HCT116 (cell line): ENCODE measurements at regions not wholly inside any gene's neighbourhood (a gene's known extent, or its start where the extent isn't known, plus 50 kb on each side); places are given as distances from the start of the nearest gene placed in this dataset.

Experiments
- ATAC-seq: fragments of 200-7000 bp; cut with Tn5 transposase; 2 replicates; pipeline ENCODE4 v1.9.1; 2020; ENCODE audit warnings: mild to moderate bottlenecking, moderate library complexity
- BruUV-seq: library from RNA; stranded (reverse); fragments of 400-500 nt; replicated peaks from 2 replicates; lab custom pipeline; 2021; lab: Mats Ljungman, UMichigan
- CTCF ChIA-PET: fragments of 300-600 bp; sonication (Branson Sonifier 250); formaldehyde crosslinking; loops from one replicate; lab custom pipeline; 2021; ENCODE audit warnings: antibody characterized with exemption; lab: Charles Lee
- POLR2A ChIA-PET: fragments of 300-600, 350-600 bp; sonication (Branson Sonifier 250); formaldehyde crosslinking; loops from one replicate; lab custom pipeline; 2021; ENCODE audit warnings: antibody characterized with exemption; lab: Charles Lee
- RAD21 ChIA-PET, 2 experiments: fragments of 300-600 bp; sonication (Branson Sonifier 250); formaldehyde crosslinking; loops; one replicate each; lab custom pipeline; 2023; ENCODE audit warnings: low total read pairs in 2 of 2; ENCODE audit not compliant: uncharacterized antibody in 2 of 2, unreplicated experiment in 2 of 2, low non-redundant PET in 1 of 2; lab: Charles Lee
- DNase-seq: peaks from one replicate; pipeline ENCODE4 v3.0.0-alpha.2; 2010; ENCODE audit warnings: low read depth, low spot score
- H2AFZ ChIP-seq: fragments of 200-600 bp; shearing (Covaris generic), sonication (generic); 2 replicates; pipeline ENCODE4 v1.6.1; 2017; ENCODE audit warnings: low read depth, mixed run types, mixed read lengths, antibody characterized with exemption, low read length; ENCODE audit not compliant: poor library complexity, severe bottlenecking
- H3K27ac ChIP-seq: 2 replicates; pipeline ENCODE4 v1.5.1; 2012; ENCODE audit warnings: low read depth, low read length
- H3K27me3 ChIP-seq: fragments of 200-600 bp; sonication (generic); 2 replicates; pipeline ENCODE4 v1.6.1; 2016; ENCODE audit warnings: mixed run types, low read length, mixed read lengths; ENCODE audit not compliant: insufficient read depth
- H3K36me3 ChIP-seq, 2 experiments: fragments of 200-500 bp in 1 of 2; fragments of 200-600 bp in 1 of 2; sonication (Bioruptor generic) in 1 of 2; sonication (generic) in 1 of 2; 2 replicates each; pipeline versions ENCODE4 v1.5.1 to v1.6.1; 2014 to 2016; ENCODE audit warnings: low read length in 2 of 2, inconsistent platforms in 1 of 2, mixed read lengths in 1 of 2, mixed run types in 1 of 2; ENCODE audit not compliant: insufficient read depth in 2 of 2, control insufficient read depth in 1 of 2
- H3K4me1 ChIP-seq, 2 experiments: fragments of 200-600 bp in 1 of 2; sonication (generic) in 1 of 2; 2 replicates each; pipeline versions ENCODE4 v1.5.1 to v1.6.1; 2012 to 2017; ENCODE audit warnings: low read length in 2 of 2, inconsistent platforms in 1 of 2, mild to moderate bottlenecking in 1 of 2, mixed read lengths in 1 of 2, mixed run types in 1 of 2, moderate library complexity in 1 of 2; ENCODE audit not compliant: insufficient read depth in 2 of 2, control insufficient read depth in 1 of 2
- H3K4me2 ChIP-seq: fragments of 200-600 bp; sonication (generic); 2 replicates; pipeline ENCODE4 v1.6.1; 2017; ENCODE audit warnings: mixed run types, low read length, mixed read lengths
- H3K4me3 ChIP-seq, 2 experiments: fragments of 200-600 bp in 1 of 2; sonication (generic) in 1 of 2; replicated peaks in 1 of 2; 2 replicates each; pipeline ENCODE4 v1.5.1; 2011 to 2016; ENCODE audit warnings: low read length in 2 of 2, control low read depth in 1 of 2, low read depth in 1 of 2, mild to moderate bottlenecking in 1 of 2, mixed read lengths in 1 of 2, mixed run types in 1 of 2
- H3K79me2 ChIP-seq: fragments of 200-600 bp; sonication (generic); 2 replicates; pipeline ENCODE4 v1.6.1; 2017; ENCODE audit warnings: mild to moderate bottlenecking, mixed run types, low read length, moderate library complexity, mixed read lengths; ENCODE audit not compliant: insufficient read depth
- H3K9ac ChIP-seq: fragments of 200-600 bp; sonication (generic); 2 replicates; pipeline ENCODE4 v1.6.1; 2016; ENCODE audit warnings: low read length, mixed read lengths
- H3K9me2 ChIP-seq: fragments of 200-600 bp; sonication (generic), shearing (Covaris generic); 2 replicates; pipeline ENCODE4 v1.6.1; 2017; ENCODE audit warnings: mixed run types, mild to moderate bottlenecking, moderate library complexity; ENCODE audit not compliant: insufficient read depth
- H3K9me3 ChIP-seq, 2 experiments: fragments of 200-500 bp in 1 of 2; fragments of 200-600 bp in 1 of 2; sonication (Bioruptor generic) in 1 of 2; sonication (generic) in 1 of 2; 2 replicates each; pipeline ENCODE4 v1.6.1; 2014 to 2017; ENCODE audit warnings: low read length in 2 of 2, mixed read lengths in 2 of 2, inconsistent platforms in 1 of 2, low read depth in 1 of 2, mild to moderate bottlenecking in 1 of 2, mixed run types in 1 of 2, moderate library complexity in 1 of 2; ENCODE audit not compliant: control insufficient read depth in 1 of 2, insufficient read depth in 1 of 2
- H4K20me1 ChIP-seq: fragments of 200-600 bp; sonication (generic), shearing (Covaris generic); 2 replicates; pipeline ENCODE4 v1.6.1; 2017; ENCODE audit warnings: mixed run types, mild to moderate bottlenecking, moderate library complexity; ENCODE audit not compliant: insufficient read depth
- ATF3 ChIP-seq: IDR thresholded peaks from 2 replicates; pipeline ENCODE4 v1.6.1; 2012
- CBX3 ChIP-seq: IDR thresholded peaks from 2 replicates; pipeline ENCODE4 v1.6.1; 2012; ENCODE audit warnings: low read depth
- POLR2AphosphoS5 ChIP-seq: IDR thresholded peaks from 2 replicates; pipeline ENCODE4 v1.6.1; 2011; ENCODE audit warnings: mild to moderate bottlenecking, low read depth, low read length, moderate library complexity
- REST ChIP-seq: IDR thresholded peaks from 2 replicates; pipeline ENCODE4 v1.6.1; 2012; ENCODE audit warnings: low read depth
- SIN3A ChIP-seq: IDR thresholded peaks from 2 replicates; pipeline ENCODE4 v1.6.1; 2012; ENCODE audit warnings: low read depth
- TCF7L2 ChIP-seq: IDR thresholded peaks from 2 replicates; pipeline ENCODE4 v1.7.0; 2011; ENCODE audit warnings: borderline replicate concordance, inconsistent platforms; ENCODE audit not compliant: insufficient read depth, insufficient read length; ENCODE audit errors: extremely low read depth
- YY1 ChIP-seq: IDR thresholded peaks from 2 replicates; pipeline ENCODE4 v1.6.1; 2011; ENCODE audit warnings: low read length, low read depth, moderate library complexity, mild to moderate bottlenecking; ENCODE audit not compliant: insufficient replicate concordance; ENCODE audit errors: extremely low read depth
- ZFX ChIP-seq: fragments of 450-650 bp; IDR thresholded peaks from 2 replicates; pipeline ENCODE4 v1.6.1; 2017
- ZNF274 ChIP-seq: fragments of 200-500 bp; sonication (Bioruptor generic); IDR thresholded peaks from 2 replicates; pipeline ENCODE4 v1.6.1; 2014; ENCODE audit warnings: mild to moderate bottlenecking, low read depth, low read length, inconsistent platforms
- intact Hi-C: fragments of 100-400 bp; cut with micrococcal nuclease; formaldehyde crosslinking; loops from 2 replicates; pipeline ENCODE4 v1.10.0; 2022

- TF ChIP-seq YY1, result no peak
- no peak for TF ChIP-seq SIN3A
Observed at GRCh38 chr3:24953060-24953771, 458.6 kb upstream of the THRB start (continued).

GRCh38 chr3:24956613-24957012 lies 462.0 kb upstream of the THRB start:
- H2AFZ ChIP-seq, result no peak overlapping the region
- H3K79me2 ChIP-seq, result no peaks in the 10 kb centered on the region
- ChIA-PET POLR2A (no interaction called here), CTCF (no interaction called here), RAD21 (no interaction called here)
- BruUV-seq, result no TSS peak
- no peak for DNase-seq
- H4K20me1 ChIP-seq, result no peaks in the 10 kb centered on the region
- no peaks in the 10 kb centered on the region for H3K9me2 ChIP-seq
- intact Hi-C loops, result no loop called here
- ATAC-seq, result no peak
- H3K27ac ChIP-seq, result no peak overlapping the region
- TF ChIP-seq REST (no peak), ZFX (no peak), CBX3 (no peak), ATF3 (no peak), POLR2AphosphoS5 (no peak), ZNF274 (no peak), TCF7L2 (no peak)
- H3K9me3 ChIP-seq, result no peaks in the 10 kb centered on the region
- H3K27me3 ChIP-seq, result peaks cover 6% of the 10 kb centered on the region
- H3K36me3 ChIP-seq, result no peaks in the 10 kb centered on the region
- no peak overlapping the region for H3K4me3 ChIP-seq
- no peaks in the 10 kb centered on the region for H3K4me1 ChIP-seq
- H3K9ac ChIP-seq, result no peak overlapping the region
- H3K4me2 ChIP-seq, result no peak overlapping the region
